ENCODE measurements at regions not wholly inside any gene's neighbourhood (a gene's known extent, or its start where the extent isn't known, plus 50 kb on each side); places are given as distances from the start of the nearest gene placed in this dataset.

- H3K27ac ChIP-seq, result no peak overlapping the region
- TF ChIP-seq ZFX (IDR thresholded peaks at IDR 0.05; ENCODE audit: borderline replicate concordance), result no peak
Observed at GRCh38 chr15:87500240-87500639, 756.3 kb downstream of the NTRK3 start.

GRCh38 chr15:87498560-87498959 lies 758.0 kb downstream of the NTRK3 start:
- TF ChIP-seq ZFX (IDR thresholded peaks at IDR 0.05; ENCODE audit: borderline replicate concordance), result no peak
- TF ChIP-seq, protein P1, sequence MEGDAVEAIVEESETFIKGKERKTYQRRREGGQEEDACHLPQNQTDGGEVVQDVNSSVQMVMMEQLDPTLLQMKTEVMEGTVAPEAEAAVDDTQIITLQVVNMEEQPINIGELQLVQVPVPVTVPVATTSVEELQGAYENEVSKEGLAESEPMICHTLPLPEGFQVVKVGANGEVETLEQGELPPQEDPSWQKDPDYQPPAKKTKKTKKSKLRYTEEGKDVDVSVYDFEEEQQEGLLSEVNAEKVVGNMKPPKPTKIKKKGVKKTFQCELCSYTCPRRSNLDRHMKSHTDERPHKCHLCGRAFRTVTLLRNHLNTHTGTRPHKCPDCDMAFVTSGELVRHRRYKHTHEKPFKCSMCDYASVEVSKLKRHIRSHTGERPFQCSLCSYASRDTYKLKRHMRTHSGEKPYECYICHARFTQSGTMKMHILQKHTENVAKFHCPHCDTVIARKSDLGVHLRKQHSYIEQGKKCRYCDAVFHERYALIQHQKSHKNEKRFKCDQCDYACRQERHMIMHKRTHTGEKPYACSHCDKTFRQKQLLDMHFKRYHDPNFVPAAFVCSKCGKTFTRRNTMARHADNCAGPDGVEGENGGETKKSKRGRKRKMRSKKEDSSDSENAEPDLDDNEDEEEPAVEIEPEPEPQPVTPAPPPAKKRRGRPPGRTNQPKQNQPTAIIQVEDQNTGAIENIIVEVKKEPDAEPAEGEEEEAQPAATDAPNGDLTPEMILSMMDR (IDR thresholded peaks at IDR 0.05), result no peak
- no peak overlapping the region for H3K27ac ChIP-seq

- H3K27ac ChIP-seq, result no peak overlapping the region
- TF ChIP-seq, protein P1 (IDR thresholded peaks at IDR 0.05), result no peak
- TF ChIP-seq ZFX (IDR thresholded peaks at IDR 0.05; ENCODE audit: borderline replicate concordance), result no peak
Observed at GRCh38 chr15:87496795-87497194, 759.7 kb downstream of the NTRK3 start.

DNA sequence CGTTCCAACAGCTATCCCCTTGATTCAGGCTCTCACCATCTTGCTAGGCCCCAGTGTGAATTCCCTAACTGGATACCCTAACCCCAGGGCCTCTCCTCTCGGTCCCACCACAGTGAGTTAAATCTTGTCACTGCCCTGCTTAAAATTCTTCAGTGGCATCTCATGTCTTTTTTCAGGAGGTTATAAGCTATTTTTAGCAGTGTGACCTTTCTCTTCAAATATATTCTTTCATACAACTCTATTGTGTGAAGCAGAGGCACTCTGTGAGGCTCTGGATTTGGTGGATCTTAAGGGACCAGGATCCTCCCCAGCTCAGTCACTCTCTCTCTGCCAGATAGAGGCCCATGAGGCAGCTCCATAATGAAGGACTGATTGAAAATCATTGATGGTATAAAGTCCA lies 760.4 kb downstream of the NTRK3 start:
- no peak overlapping the region for H3K27ac ChIP-seq
- TF ChIP-seq ZFX (IDR thresholded peaks at IDR 0.05; ENCODE audit: borderline replicate concordance), result no peak
- TF ChIP-seq, protein P1 (IDR thresholded peaks at IDR 0.05), result no peak

DNA sequence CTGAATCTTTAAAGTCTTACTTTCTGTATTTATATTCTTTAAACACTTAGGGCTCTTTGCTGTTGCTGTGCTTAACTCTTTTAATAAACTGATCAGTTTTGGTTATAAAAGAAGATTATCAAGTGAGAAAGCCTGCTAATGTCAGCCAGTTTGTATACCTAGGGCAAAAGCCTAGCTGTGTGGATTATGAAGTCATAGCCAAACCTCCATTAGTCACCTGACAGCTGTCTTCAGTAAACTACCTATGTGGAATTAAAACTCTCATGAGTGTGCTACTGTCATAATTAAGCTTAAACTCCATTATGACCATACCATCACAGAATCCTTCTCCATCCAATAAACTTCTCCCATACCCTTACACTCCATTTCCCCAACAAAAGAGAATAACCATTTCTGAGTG lies 762.7 kb downstream of the NTRK3 start:
- TF ChIP-seq ZFX (IDR thresholded peaks at IDR 0.05; ENCODE audit: borderline replicate concordance), result no peak
- TF ChIP-seq, protein P1 (IDR thresholded peaks at IDR 0.05), result no peak
- H3K27ac ChIP-seq, result no peak overlapping the region

DNA sequence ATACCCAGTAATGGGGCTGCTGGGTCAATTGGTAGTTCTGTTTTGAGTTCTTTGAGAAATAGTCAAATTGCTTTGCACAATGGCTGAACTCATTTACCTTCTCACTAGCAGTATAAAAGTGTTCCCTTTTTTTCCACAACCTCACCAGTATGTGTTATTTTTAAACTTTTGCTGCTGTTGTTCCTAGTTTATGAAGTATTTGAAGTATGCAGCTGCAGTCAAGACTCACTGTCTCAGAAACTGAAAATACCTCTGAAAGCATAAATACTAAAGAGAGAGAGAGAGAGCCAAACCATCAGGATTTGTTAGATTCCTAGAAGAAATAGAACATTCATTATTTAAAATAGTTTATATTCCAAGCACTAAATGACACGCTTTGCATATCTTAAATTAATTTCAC lies 764.2 kb downstream of the NTRK3 start:
- no peak for TF ChIP-seq ZFX (IDR thresholded peaks at IDR 0.05; ENCODE audit: borderline replicate concordance)
- TF ChIP-seq, protein P1 (IDR thresholded peaks at IDR 0.05), result no peak
- no peak overlapping the region for H3K27ac ChIP-seq

DNA sequence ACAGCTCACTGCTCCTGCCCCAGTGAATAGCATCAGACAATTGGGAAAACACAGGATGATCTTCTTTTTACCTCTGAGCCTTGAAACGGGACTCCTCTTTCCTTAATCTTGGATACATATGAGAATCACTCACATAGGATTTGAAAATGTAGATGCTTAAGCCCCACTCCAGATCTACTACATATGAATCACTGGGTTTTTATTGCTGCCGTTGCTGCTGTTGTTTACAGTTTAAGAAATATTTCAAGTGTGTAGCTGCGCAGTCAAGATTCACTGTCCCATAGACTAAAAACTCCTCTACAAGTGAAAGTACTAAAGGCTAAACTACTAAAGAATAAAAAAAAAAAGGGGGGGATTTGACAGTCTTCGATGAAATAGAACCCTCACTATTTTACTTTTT lies 765.9 kb downstream of the NTRK3 start:
- TF ChIP-seq, protein P1 (IDR thresholded peaks at IDR 0.05), result no peak
- no peak for TF ChIP-seq ZFX (IDR thresholded peaks at IDR 0.05; ENCODE audit: borderline replicate concordance)
- H3K27ac ChIP-seq, result no peak overlapping the region

Data from 22Rv1 (cell line).